Heart left ventricle (tissue), 13 donors: ENCODE measurements at regions not wholly inside any gene's neighbourhood (a gene's known extent, or its start where the extent isn't known, plus 50 kb on each side); places are given as distances from the start of the nearest gene placed in this dataset.

ENCODE experiments used
- POLR2A ChIP-seq, 2 donors: fragments of 450-650 bp; IDR thresholded peaks; one replicate each; pipeline ENCODE4 v1.6.1; 2017; ENCODE audit warnings: antibody characterized with exemption in 2 of 2, mild to moderate bottlenecking in 2 of 2, moderate library complexity in 2 of 2
- TF ChIP-seq, protein P1 (sequence below), 12 donors: fragments of 200-600 bp; sonication (generic) in 4 of 12; IDR thresholded peaks; one replicate each; pipeline versions ENCODE4 v1.5.0 to v1.8.0; 2018 to 2022; ENCODE audit warnings: antibody characterized with exemption in 12 of 12, mild to moderate bottlenecking in 5 of 12
- donor health status: ischemic (EF 13 %, LVEDD 7.1; RV severe dilation, severe dysfunction).
- donor health status: DM: no; HTN: yes; CAD: no.
- donor health status: DM: no; HTN: no; CAD: no.
- donor health status: ischemic (EF 25% LVEDD 6.9; RV normal size, moderate dysfunction).
- donor health status: ischemic (EF 25% LVEDD 5.7; RV mildly dilated, moderate dysfunction).
- donor health status: ischemic (EF 35%, LVEDD 5.7; RV mildly dilated, moderate dysfunction).
- donor health status: nonischemic (EF 11% LVEDD 7.7; RV severe dilation, severe dysfunction).
- donor health status: DM: yes; HTN: yes; CAD: no.
- donor health status: PGD.
- donor health status: ischemic (EF 29% LVEDD 5.4; RV normal size, mild dysfunction).
- donor health status: nonischemic (EF 23%, LVEDD 6.1; RV moderate dilation, normal function).

DNA sequence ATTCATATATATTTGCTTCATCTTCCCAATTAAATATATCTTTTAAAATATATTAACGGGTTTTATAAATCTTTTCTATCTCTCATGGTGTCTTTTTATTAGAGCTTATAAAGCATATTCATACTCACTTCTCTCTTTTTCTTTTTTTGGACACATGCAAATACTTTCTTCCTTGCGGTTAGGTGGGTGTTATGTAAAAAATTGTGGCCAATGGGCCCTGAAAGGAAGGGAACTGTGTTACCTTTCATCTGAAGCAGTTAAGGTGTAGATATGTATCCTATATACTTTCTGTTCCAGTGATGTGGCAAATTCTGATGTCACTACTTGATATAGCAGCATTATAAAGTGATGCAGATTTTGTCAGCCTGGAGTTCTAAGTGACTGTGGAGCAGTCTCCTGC, 714.5 kb downstream of the PLCL1 start:
- no peak for TF ChIP-seq POLR2A (IDR thresholded peaks at IDR 0.05)
- TF ChIP-seq, protein P1, sequence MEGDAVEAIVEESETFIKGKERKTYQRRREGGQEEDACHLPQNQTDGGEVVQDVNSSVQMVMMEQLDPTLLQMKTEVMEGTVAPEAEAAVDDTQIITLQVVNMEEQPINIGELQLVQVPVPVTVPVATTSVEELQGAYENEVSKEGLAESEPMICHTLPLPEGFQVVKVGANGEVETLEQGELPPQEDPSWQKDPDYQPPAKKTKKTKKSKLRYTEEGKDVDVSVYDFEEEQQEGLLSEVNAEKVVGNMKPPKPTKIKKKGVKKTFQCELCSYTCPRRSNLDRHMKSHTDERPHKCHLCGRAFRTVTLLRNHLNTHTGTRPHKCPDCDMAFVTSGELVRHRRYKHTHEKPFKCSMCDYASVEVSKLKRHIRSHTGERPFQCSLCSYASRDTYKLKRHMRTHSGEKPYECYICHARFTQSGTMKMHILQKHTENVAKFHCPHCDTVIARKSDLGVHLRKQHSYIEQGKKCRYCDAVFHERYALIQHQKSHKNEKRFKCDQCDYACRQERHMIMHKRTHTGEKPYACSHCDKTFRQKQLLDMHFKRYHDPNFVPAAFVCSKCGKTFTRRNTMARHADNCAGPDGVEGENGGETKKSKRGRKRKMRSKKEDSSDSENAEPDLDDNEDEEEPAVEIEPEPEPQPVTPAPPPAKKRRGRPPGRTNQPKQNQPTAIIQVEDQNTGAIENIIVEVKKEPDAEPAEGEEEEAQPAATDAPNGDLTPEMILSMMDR (IDR thresholded peaks at IDR 0.05), result no peak
